MM.1S (cell line): ENCODE measurements at regions not wholly inside any gene's neighbourhood (a gene's known extent, or its start where the extent isn't known, plus 50 kb on each side); places are given as distances from the start of the nearest gene placed in this dataset.

ENCODE experiments used
- CTCF ChIP-seq: fragments of 300-600 bp; sonication (generic); IDR thresholded peaks from 2 replicates; pipeline ENCODE4 v1.5.1; 2016; ENCODE audit warnings: antibody characterized with exemption, low read length, mixed read lengths
- EZH2phosphoT487 ChIP-seq: fragments of 300-600 bp; sonication (generic); IDR thresholded peaks from 2 replicates; pipeline ENCODE4 v1.6.1; 2018; ENCODE audit warnings: antibody characterized with exemption, low read length

- TF ChIP-seq CTCF (no peak), EZH2phosphoT487 (no peak)
These were observed 378.8 kb upstream of the SULF2 start for GRCh38 chr20:48164034-48164433.
